ENCODE measurements at regions not wholly inside any gene's neighbourhood (a gene's known extent, or its start where the extent isn't known, plus 50 kb on each side); places are given as distances from the start of the nearest gene placed in this dataset.

GRCh38 chrX:140317462-140317861 is 187.4 kb downstream of the SOX3 start:
- Mint-ChIP-seq H3K27ac (no peak overlapping the region), H3K4me3 (no peak overlapping the region), H3K27me3 (ENCODE audit: low read depth in 3 of 3) (no peaks in the 10 kb centered on the region), H3K9me3 (peaks cover 0 to 8% (median 2%) of the 10 kb centered on the region in 7 donors), H3K36me3 (no peaks in the 10 kb centered on the region), H3K4me1 (no peaks in the 10 kb centered on the region)
- H3K4me2 ChIP-seq (replicated peaks; ENCODE audit: extremely low read depth, low read length, poor library complexity, severe bottlenecking) = no peak overlapping the region
- intact Hi-C loops (cut with micrococcal nuclease) = no loop called here
- no CpG with 5 or more reads among the region's 2 CpGs for WGBS (ENCODE audit: insufficient coverage)
- no peaks in the 10 kb centered on the region for H3K36me3 ChIP-seq (replicated peaks in 1 of 2; ENCODE audit: control insufficient read depth in 1 of 2, insufficient read depth in 2 of 2, low read length in 2 of 2)
- H3K27me3 ChIP-seq (ENCODE audit: control insufficient read depth in 2 of 2, insufficient read depth in 2 of 2, low read length in 2 of 2) = no peaks in the 10 kb centered on the region
- no peaks in the 10 kb centered on the region for H3K79me2 ChIP-seq (ENCODE audit: insufficient read depth, low read length)
- DNase-seq = no peak
- no peaks in the 10 kb centered on the region for H3K4me1 ChIP-seq (ENCODE audit: control insufficient read depth in 1 of 2, insufficient read depth in 2 of 2, low read length in 2 of 2)
- H3K27ac ChIP-seq (ENCODE audit: low read depth in 1 of 2, low read length in 2 of 2) = no peak overlapping the region
- no peak for TF ChIP-seq CTCF (IDR thresholded peaks at IDR 0.05)
- no peak overlapping the region for H3K4me3 ChIP-seq (replicated peaks in 1 of 3; ENCODE audit: low read depth in 2 of 3, low read length in 3 of 3)
- H2AFZ ChIP-seq (ENCODE audit: insufficient read depth, low read depth, low read length, poor library complexity, severe bottlenecking) = no peak overlapping the region
- peaks cover 0 to 3% of the 10 kb centered on the region in 2 donors for H3K9me3 ChIP-seq (replicated peaks in 1 of 2; ENCODE audit: control insufficient read depth in 1 of 2, insufficient read depth in 1 of 2, low read length in 2 of 2)
- no peak overlapping the region for H3K9ac ChIP-seq (ENCODE audit: insufficient read depth, low read length, poor library complexity, severe bottlenecking)
- H4K20me1 ChIP-seq (ENCODE audit: insufficient read depth, low read length) = no peaks in the 10 kb centered on the region

DNA sequence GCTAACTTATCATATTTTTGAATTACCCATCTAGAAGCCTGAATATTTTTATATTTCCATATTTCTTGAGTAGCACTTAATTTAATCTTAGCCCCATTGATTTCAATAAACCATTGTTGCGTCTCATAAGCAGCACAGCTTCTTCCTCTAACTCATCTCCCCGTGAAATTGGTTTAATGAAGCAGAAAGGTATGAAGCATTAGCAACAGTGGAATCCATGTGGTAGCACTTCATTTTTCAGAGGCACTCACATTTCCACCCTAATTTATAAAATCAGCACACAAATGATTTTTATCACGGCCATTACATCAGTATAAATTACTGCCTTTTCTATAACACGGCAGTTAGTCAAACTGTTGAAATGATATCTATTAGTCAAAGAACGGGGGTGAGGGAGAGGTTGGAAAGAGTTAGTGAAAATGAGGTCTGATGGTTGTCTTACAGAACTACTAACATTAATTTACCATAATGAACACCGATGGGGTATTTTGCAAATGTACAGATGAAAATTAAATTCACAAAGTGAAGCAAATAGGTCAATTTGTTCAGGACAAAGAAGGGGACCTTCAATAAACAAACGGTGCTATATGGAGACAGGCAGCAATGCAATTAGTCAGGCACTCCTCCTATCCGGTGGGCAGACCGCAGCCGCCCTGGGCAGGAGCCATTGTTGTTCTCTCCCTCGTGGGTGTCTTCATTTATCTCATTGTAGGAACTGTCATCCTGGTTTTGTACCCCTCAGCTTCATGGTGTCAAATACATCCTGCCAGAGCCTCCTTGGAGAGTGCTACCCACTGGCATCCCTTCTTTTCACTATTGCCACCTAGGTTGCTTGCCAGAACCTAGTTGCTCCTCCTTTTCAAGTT is 205.7 kb downstream of the SOX3 start:
- Histone ChIP-seq H4K20me1 (ENCODE audit: insufficient read depth, low read length) (no peaks in the 10 kb centered on the region), H3K27me3 (ENCODE audit: control insufficient read depth in 2 of 2, insufficient read depth in 2 of 2, low read length in 2 of 2) (no peaks in the 10 kb centered on the region), H3K79me2 (ENCODE audit: insufficient read depth, low read length) (no peaks in the 10 kb centered on the region), H3K4me2 (replicated peaks; ENCODE audit: extremely low read depth, low read length, poor library complexity, severe bottlenecking) (no peak overlapping the region), H3K9me3 (replicated peaks in 1 of 2; ENCODE audit: control insufficient read depth in 1 of 2, insufficient read depth in 1 of 2, low read length in 2 of 2) (no peaks in the 10 kb centered on the region), H3K9ac (ENCODE audit: insufficient read depth, low read length, poor library complexity, severe bottlenecking) (no peak overlapping the region), H2AFZ (ENCODE audit: insufficient read depth, low read depth, low read length, poor library complexity, severe bottlenecking) (no peak overlapping the region), H3K27ac (ENCODE audit: low read depth in 1 of 2, low read length in 2 of 2) (no peak overlapping the region), H3K4me1 (ENCODE audit: control insufficient read depth in 1 of 2, insufficient read depth in 2 of 2, low read length in 2 of 2) (no peaks in the 10 kb centered on the region), H3K4me3 (replicated peaks in 1 of 3; ENCODE audit: low read depth in 2 of 3, low read length in 3 of 3) (no peak overlapping the region), H3K36me3 (replicated peaks in 1 of 2; ENCODE audit: control insufficient read depth in 1 of 2, insufficient read depth in 2 of 2, low read length in 2 of 2) (no peaks in the 10 kb centered on the region)
- TF ChIP-seq CTCF (IDR thresholded peaks at IDR 0.05) = no peak
- H3K4me3 Mint-ChIP-seq = no peak overlapping the region
- H3K4me1 Mint-ChIP-seq = no peaks in the 10 kb centered on the region
- H3K9me3 Mint-ChIP-seq = peaks cover 0 to 8% (median 0%) of the 10 kb centered on the region in 7 donors
- H3K36me3 Mint-ChIP-seq = no peaks in the 10 kb centered on the region
- 100% methylated on average over 1 of the region's 11 CpGs for WGBS (ENCODE audit: insufficient coverage)
- DNase-seq = no peak
- H3K27ac Mint-ChIP-seq = peak overlapping the region in 1 of 7 donors; percentile 5
- H3K27me3 Mint-ChIP-seq (ENCODE audit: low read depth in 3 of 3) = peaks cover 0 to 1% (median 0%) of the 10 kb centered on the region in 3 donors
- intact Hi-C loops (cut with micrococcal nuclease) = no loop called here

All from CD14-positive monocyte (primary cell).